RWPE2 (cell line): ENCODE measurements at regions not wholly inside any gene's neighbourhood (a gene's known extent, or its start where the extent isn't known, plus 50 kb on each side); places are given as distances from the start of the nearest gene placed in this dataset.

Experiments used
- ATAC-seq: fragments of 200-7000 bp; cut with Tn5 transposase; 3 replicates; pipeline ENCODE4 v1.9.1; 2021; ENCODE audit warnings: low read depth
- DNase-seq: peaks from one replicate; pipeline ENCODE4 v3.0.0-alpha.2; 2020; ENCODE audit warnings: low spot score
- H3K27ac ChIP-seq: fragments of 450-650 bp; 2 replicates; pipeline ENCODE4 v1.5.1; 2017; ENCODE audit warnings: mild to moderate bottlenecking; ENCODE audit not compliant: poor library complexity, severe bottlenecking
- H3K27me3 ChIP-seq: fragments of 250-450 bp; sonication (Bioruptor Pico); 2 replicates; pipeline ENCODE4 v1.5.1; 2021; ENCODE audit warnings: mild to moderate bottlenecking, moderate library complexity; ENCODE audit not compliant: insufficient read depth, poor library complexity, severe bottlenecking
- H3K36me3 ChIP-seq: fragments of 250-450 bp; sonication (Bioruptor Pico); 2 replicates; pipeline ENCODE4 v1.5.1; 2020; ENCODE audit warnings: low read depth, mild to moderate bottlenecking, moderate library complexity
- H3K4me1 ChIP-seq: fragments of 250-450 bp; sonication (Bioruptor Pico); 2 replicates; pipeline ENCODE4 v1.5.1; 2021; ENCODE audit warnings: mild to moderate bottlenecking, moderate library complexity; ENCODE audit not compliant: insufficient read depth, poor library complexity, severe bottlenecking
- H3K4me3 ChIP-seq: fragments of 250-450 bp; sonication (Bioruptor Pico); 2 replicates; pipeline ENCODE4 v1.5.1; 2021; ENCODE audit warnings: mild to moderate bottlenecking, moderate library complexity; ENCODE audit not compliant: severe bottlenecking
- H3K9me3 ChIP-seq: fragments of 250-450 bp; sonication (Bioruptor Pico); 2 replicates; pipeline ENCODE4 v1.5.1; 2021; ENCODE audit warnings: mild to moderate bottlenecking, moderate library complexity; ENCODE audit not compliant: severe bottlenecking
- CTCF ChIP-seq: fragments of 450-650 bp; IDR thresholded peaks from one replicate; pipeline ENCODE4 v1.5.1; 2017; ENCODE audit warnings: mild to moderate bottlenecking, moderate library complexity; ENCODE audit not compliant: poor library complexity, severe bottlenecking

GRCh38 chr7:36040679-36041078, 112.4 kb upstream of the EEPD1 start:
- Histone ChIP-seq H3K36me3 (no peaks in the 10 kb centered on the region), H3K27ac (no peak overlapping the region), H3K4me1 (peaks cover 15% of the 10 kb centered on the region), H3K4me3 (no peak overlapping the region), H3K9me3 (no peaks in the 10 kb centered on the region), H3K27me3 (no peaks in the 10 kb centered on the region)
- ATAC-seq: no peak; the same call in 2 of the 3 replicates
- no peak for TF ChIP-seq CTCF
- no peak for DNase-seq

- H3K27me3 ChIP-seq: no peaks in the 10 kb centered on the region
- no peak overlapping the region for H3K4me3 ChIP-seq
- no peak for ATAC-seq
- H3K9me3 ChIP-seq: no peaks in the 10 kb centered on the region
- no peaks in the 10 kb centered on the region for H3K36me3 ChIP-seq
- DNase-seq: no peak
- H3K4me1 ChIP-seq: peaks cover 14% of the 10 kb centered on the region
- no peak overlapping the region for H3K27ac ChIP-seq
- TF ChIP-seq CTCF: no peak
Observed at GRCh38 chr7:36044101-36044892, 108.8 kb upstream of the EEPD1 start.

- Histone ChIP-seq H3K9me3 (no peaks in the 10 kb centered on the region), H3K27me3 (no peaks in the 10 kb centered on the region), H3K4me3 (no peak overlapping the region), H3K36me3 (no peaks in the 10 kb centered on the region), H3K4me1 (peaks cover 14% of the 10 kb centered on the region), H3K27ac (no peak overlapping the region)
- no peak for DNase-seq
- no peak for TF ChIP-seq CTCF
- no peak for ATAC-seq
Observed at GRCh38 chr7:36045326-36045725, 107.7 kb upstream of the EEPD1 start.

GRCh38 chr7:36045830-36046341, 107.2 kb upstream of the EEPD1 start:
- no peak for TF ChIP-seq CTCF
- DNase-seq: no peak
- ATAC-seq: no peak
- Histone ChIP-seq H3K36me3 (no peaks in the 10 kb centered on the region), H3K27me3 (no peaks in the 10 kb centered on the region), H3K4me3 (no peak overlapping the region), H3K27ac (no peak overlapping the region), H3K4me1 (peaks cover 14% of the 10 kb centered on the region), H3K9me3 (no peaks in the 10 kb centered on the region)

DNA sequence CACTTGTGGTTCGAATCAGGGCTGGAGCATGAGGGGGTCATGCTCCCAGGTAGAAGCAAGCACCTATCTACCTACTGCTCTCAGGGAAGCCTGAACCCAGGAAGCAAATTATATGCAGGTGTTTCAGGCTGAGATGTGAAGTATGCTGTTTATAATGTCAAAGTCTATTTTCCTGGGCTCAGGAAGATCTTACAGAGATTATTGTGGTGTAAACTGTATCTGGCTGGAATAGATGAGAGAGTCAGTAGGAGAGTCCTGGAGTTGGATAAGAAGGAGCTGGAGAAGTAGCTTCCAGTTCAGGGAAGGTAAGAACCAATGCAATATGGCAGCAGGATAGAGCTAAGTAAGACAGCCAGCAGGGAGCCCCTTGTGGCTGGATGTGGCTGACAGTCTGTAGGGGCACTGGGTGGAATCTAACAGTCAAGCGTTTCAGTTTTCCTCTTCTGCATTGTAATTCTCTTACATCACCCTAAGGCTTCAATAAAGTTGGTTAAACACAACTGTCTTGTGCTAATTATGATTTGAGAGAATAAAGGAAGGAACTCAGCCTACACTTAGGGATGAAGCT, 105.9 kb upstream of the EEPD1 start:
- Histone ChIP-seq H3K27me3 (no peaks in the 10 kb centered on the region), H3K36me3 (no peaks in the 10 kb centered on the region), H3K9me3 (no peaks in the 10 kb centered on the region), H3K4me1 (peaks cover 14% of the 10 kb centered on the region), H3K27ac (no peak overlapping the region), H3K4me3 (no peak overlapping the region)
- ATAC-seq (no peak), DNase-seq (no peak)
- TF ChIP-seq CTCF: no peak
